GM21786 (cell line): ENCODE measurements at regions not wholly inside any gene's neighbourhood (a gene's known extent, or its start where the extent isn't known, plus 50 kb on each side); places are given as distances from the start of the nearest gene placed in this dataset.

ENCODE experiments used
- ATAC-seq: cut with Tn5 transposase; IDR thresholded peaks from one replicate; pipeline ENCODE4 v1.9.1; 2021; ENCODE audit not compliant: unreplicated experiment

DNA sequence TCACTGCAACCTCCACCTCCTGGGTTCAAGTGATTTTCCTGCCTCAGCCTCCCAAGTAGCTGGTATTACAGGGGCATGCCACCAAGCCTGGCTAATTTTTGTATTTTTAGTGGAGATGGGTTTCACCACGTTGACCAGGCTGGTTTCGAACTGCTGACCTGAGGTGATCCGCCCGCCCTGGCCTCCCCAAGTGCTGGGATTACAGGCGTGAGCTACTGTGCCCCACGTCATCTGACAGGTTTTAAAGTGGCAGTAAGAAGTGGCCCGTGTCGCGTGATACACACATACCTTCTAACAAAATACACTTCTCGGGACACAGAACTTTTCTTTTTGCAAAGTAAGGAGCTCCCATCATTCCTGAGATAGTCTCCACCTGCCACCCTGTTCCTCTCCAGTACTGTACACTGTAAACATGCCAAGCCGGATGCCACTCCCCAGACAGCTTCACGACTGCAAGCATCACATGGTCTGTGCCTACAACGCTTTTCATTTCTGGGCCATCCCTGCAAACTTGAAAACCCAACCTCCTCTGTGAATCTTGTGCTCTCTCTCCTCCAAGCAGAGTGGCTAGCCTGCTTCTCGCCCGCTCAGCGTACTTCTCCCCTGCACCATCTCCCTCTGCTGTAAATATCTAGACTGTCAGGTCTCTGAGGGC lies 256.3 kb upstream of the KLF14 start:
- no peak for ATAC-seq

DNA sequence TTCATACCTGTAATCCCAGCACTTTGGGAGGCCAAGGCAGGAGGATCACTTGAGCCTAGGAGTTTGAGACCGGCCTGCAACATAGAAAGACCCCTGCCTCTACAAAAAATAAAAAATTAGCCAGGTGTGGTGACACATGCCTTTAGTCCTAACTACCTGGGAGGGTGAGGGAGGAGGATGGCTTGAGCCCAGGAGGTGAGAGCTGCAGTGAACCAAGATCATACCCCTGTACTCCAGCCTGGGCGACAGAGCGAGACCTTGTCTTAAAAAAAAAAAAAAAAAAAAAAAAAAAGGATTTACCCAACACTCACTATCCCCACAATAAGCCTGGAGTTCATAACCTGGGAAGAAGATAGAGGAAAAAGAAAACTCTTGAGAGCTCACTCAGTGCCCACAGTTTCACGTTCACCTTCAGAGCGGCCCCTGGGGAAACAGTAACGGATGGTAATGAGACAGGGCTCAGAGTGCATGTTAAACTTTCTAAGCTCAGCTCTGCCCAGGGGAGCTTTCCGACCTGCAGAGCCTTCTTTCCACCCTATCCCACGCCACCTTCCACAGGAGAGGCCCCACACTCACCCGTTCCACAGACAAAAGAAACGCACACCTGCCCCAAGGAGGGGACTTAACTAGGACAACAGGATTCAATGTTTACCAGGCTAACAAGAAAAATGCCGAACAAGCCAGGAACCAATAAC lies 259.8 kb upstream of the KLF14 start:
- no peak for ATAC-seq

DNA sequence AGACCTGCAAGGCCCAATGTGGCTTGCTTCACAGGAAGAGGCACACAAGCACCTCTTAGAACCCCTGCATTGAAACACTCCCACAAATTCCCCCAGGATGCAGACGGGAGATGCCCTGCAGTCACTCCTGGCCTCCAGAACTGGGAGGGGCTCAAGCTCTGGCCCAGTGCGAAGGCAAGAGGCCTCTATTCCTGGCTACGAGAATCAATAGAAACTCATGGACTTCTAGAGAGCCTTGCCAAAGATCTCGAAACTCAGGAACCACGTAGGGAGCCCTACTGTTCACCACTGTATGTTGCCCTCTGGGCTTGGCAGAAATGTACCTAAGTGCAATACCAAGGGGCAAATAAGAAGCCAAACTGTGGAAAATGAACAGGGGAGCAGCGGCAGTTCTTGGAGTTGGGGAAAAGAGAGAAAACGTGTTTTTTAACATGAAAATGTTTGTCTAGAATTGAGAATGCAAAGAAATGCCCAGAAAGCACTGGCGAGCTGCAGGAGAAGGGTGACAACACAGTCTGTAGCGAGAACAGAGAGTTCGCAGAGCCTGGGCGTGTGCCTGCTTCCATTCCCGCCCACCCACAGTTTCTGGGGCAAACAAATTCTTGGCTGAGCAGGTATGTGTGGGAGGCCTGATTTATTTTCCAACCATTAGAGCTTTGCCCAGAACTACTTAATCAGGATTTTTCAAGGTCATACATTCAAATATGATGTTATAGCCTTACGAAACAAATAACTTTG lies 260.5 kb upstream of the KLF14 start:
- no peak for ATAC-seq

DNA sequence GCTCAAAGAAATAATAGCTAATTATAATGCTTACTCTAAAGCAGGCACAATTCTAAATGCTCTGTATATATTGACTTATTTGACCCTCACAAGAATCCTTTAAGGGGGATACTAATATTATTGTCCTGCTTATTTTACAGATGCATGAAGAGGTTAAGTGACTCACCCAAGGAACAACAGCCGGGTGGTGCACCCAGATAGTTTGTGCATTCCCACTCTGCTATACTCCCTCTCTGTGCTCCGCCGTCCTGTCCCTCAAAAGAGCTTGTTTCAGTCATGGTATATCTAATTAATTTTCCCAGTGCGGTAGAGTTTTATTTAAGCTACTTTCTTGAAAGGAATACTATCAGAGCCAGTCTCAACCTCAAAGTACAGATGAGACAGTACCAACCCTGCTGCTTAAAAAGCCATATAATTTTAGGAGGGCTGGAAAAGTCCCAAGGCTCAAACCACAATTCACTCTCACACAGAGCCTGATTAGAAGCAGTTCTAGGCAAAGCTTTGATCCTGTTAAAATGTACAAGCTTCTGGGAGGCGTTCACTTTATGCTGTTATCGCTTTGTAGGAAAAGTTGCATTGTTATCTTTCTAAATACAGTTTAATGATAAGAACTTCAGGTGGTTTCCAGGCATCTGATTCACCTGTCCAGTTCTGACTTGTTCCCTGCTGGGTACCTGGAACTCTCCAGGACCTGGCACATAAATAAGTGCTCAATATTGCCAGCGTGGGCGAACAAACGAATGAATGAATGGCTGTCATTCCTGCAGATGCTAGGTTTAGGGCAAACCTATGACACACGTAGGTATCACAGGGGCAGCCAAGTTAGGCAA lies 261.5 kb upstream of the KLF14 start:
- ATAC-seq: no peak

DNA sequence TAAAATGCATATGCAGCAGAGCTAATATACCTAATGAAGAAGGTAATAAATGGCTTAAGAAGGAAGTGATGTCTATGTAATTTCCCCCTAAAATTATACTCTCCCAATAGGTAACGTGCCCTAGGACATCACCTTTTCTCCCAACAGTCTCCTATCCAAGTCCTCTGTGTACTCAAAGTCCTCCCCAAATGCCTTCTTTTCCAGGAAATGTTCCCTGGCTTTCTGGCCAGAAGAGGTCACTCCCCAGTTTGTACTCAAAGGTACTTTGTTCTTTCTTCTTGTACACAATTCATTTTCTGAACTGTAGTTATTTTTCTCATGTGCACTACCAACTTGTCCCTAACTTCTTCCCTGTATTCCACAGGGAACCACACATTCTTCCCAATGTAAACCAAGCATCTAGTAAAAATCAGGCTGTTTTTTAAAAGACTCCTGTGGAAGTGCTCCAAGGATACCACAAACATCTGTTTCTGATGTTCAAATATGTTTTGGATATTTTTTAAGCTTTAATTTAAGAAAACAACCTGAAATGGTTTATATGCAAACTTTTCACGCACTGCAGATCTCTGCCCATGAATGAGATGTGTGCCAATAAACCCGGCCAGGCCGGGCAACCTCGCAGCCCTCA lies 262.3 kb upstream of the KLF14 start:
- ATAC-seq: no peak

DNA sequence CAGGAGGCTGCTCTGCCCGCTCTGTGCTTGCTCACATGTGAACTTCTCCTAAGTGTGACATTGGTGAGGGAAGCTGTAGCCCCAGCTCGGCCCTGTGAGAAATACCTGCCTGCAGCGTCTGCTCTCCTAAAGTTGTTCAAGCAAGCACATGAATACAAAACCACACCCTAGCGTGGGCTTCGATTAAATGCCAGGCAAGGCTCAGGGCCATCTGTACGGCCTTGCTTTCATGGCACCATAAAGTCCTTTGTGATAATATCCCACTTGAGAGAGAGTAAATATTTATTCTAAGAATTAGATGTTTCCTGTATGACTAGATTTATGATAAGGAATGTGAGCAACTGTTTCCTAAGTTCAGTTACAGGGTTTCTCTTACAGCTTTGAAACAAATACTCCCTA lies 262.8 kb upstream of the KLF14 start:
- no peak for ATAC-seq

DNA sequence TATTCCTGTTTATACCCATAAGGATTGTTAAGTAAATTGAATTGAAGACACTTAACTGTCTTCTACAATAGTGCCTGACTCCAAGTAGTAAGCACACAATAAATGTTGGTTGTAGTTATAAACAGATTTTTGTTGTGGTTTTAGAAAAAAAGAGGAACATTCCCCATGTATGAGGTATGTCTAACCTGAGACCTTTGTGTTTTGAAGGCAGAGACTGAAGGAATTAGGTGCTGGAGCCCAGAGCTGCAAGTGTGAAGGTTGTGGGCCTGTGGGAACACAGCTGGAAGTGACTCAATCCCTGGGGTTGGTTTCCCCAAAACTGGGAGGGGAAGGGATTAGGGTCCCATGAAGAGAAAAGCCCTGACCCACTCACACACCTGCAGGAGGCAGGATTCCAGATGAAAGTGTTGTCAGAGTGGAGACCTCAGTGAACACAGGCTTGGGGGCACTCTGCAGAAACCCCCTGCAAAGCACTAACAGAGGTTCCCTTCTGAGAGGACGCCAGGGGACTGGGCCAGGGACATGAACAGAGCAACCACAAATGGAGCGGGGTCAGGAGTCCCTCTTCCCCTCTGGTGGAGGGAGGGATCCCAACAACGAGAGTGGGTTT lies 265.1 kb upstream of the KLF14 start:
- ATAC-seq: no peak

DNA sequence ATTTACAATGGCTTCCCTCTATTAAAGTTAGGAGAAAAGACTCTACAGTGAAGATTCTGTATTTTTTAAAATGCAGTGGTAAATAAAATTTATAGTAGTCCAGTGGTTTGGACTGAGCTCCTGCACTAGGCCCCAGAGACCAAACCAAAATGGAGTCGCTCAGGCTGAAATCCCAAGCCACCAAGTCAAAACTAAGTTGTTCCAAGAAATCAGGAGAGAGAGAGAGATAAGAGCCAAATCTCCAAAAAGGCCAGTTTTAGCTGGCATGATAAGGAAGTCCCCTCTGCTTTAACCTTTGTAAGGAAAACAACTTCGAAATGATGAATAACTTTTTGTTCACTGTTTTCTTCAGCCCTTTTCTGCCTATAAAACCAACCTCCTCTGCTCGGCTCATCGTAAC lies 265.9 kb upstream of the KLF14 start:
- ATAC-seq: no peak

DNA sequence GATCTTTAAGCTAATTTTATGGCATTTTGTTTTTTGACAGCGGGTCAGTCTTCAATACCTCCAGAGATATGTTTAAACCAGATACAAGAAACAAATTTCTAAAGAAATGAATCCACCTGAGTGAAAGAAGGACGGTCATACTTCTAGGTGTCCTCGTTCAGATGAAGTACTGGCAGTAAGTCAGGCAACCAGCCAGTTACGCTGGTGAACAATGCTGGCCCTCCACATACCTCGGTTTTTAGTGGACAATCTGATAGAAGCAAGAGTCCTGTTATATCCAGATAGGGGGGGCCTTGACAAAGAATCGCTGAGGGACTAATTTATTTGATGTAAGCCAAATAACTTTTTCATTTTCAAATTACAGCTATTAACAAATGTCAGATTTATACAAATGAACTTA lies 266.4 kb upstream of the KLF14 start:
- ATAC-seq: no peak

DNA sequence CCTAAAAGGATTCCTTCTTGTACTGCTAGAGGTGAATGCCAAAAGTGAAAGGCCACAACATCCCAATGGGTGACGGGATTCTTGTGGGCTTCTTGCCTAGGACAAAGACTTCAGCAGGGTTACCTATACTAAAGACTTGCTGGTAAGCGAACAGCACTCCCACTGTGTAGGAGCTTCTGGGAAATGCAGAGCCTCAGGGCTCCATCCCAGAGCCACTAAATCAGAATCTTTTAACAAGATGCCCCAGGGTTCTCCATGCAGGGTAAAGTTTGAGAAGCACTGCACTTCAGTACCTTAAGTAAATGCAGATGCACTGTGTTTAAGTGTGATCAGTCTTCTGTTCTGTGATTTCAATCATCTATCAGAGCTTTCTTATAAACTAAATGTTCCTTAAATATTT lies 266.9 kb upstream of the KLF14 start:
- ATAC-seq: no peak

DNA sequence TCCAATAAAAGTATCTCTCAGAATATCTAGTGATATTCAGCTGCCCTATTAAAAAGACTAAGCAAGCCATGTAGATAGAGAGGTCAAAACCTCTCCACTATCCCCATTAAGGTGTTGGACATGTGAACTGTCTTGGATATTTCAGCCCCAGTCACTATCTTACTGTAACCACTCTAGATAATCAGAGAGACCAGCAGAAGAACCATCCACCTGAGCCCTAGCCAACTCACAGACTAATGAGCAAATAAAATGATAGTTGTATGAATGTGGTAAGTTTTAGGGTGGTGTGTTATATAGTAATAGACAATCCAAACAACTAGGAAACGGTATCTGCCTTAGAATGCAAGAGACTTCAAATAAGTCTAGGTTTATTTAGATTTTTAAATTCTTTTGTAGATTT lies 268.6 kb upstream of the KLF14 start:
- no peak for ATAC-seq

DNA sequence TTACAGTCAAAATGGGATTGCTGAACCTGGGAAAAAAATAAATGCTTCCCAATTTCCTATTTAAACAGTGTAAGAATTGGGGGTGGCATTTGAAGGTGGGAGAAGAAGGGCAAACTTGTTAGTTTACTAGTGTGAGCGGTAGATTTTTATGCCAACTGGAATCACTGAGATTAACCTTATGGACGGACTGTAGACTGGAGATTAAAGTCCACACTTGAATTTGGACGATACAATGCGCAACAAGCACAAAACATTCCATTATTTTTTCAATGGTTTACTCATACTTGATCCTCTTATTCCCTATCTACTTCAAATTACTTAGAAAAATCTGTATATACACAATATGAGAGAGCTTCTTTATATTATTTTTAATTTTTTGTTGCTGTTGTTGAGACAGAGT lies 269.6 kb upstream of the KLF14 start:
- no peak for ATAC-seq

DNA sequence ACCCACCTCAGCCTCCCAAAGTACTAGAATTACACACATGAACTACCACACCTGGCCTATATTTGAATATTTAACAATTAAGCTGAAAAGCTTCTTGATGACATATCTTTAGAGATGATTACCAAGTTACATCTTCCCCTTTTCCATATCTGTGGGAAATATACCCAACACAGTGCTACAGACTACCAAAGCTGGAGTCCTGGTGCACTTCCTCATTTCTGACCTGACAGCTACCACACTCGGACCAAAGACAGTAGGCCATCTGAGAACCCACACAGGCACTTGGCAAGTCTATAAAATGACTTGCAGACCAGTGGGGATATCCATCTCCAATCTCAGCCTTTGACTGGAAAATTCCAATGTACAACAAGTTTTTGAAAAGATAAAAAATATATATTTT lies 270.4 kb upstream of the KLF14 start:
- no peak for ATAC-seq

DNA sequence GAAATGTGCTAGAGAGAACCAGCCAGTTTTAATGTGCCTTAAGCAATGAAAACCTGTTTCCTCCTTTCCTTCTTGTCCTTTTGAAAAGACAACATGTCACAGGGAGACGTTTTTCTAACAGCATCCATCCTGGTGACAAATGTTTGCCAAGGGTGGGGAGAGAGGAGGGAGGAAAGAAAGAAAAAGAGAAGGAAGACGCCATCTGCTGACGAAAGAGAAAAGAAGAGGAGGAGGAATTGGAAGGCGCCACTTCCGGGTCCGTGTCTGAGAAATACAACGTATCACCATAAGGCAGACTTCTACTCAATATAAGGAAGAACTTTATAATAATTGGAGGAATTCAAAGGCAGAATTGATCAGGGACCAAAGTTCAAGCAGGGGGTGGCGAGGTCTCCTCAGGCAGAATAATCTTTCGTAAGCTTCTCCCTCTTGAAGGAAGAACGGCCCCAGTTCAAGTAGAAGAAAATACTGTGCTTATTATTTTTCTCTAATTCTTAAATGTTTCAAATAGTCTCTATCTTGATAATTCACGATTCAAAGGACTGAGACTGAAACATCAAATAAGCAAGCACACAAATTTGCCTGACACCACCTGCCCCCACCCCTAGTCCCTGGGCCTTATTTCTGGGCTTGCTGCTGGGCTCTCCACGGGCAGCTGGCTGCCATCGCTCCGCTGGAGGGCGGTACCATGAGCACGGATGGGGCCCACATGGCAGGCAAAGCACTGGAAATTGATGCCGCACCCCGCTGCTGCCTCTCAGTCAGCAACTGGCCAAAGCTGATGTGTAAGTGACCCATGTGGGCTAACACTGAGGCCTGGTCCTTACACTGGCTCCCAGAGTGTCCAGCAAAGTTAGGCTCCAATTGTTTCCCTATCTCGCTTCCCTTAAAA lies 273.7 kb upstream of the KLF14 start:
- ATAC-seq: peak; percentile 37

DNA sequence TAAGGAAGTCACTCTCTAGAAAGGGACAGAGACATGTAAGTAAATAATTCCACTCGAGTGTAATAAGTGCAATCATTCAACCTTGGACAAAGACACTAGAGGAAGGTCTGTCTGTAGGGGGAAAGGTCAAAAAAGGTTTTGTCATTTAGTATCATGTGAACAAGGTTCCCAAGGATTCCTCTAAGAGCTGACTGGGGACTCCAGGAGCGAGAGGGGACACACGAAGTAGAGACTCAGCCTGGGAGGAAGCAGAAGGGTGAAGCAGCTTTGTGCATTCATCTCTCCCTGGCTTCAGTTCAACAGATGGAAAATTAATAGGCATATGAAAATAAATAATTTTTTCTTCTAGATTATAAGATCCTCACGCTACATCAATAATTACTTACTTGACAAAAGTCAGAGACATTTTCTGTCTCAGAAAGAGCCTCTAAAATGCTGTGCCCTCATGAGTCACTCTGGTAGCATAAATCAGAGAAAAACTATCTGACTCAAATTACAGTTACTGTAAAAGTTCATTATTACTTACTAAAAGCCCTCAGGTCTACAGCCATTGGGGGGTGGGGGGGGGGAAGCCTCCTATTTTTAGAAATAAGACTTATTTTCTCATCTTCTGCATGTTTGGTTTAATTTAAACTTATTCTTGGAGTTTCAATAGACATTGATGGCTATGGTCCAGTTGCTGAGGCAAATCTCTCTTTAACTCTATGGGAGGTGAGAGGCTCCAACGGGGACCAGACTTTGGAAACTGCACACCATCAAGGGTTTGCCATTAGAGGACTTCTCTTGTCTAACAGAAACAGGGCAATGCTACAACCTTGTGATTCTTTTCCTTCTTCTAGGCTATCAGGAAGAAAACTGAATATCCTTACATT lies 275.1 kb upstream of the KLF14 start:
- no peak for ATAC-seq

DNA sequence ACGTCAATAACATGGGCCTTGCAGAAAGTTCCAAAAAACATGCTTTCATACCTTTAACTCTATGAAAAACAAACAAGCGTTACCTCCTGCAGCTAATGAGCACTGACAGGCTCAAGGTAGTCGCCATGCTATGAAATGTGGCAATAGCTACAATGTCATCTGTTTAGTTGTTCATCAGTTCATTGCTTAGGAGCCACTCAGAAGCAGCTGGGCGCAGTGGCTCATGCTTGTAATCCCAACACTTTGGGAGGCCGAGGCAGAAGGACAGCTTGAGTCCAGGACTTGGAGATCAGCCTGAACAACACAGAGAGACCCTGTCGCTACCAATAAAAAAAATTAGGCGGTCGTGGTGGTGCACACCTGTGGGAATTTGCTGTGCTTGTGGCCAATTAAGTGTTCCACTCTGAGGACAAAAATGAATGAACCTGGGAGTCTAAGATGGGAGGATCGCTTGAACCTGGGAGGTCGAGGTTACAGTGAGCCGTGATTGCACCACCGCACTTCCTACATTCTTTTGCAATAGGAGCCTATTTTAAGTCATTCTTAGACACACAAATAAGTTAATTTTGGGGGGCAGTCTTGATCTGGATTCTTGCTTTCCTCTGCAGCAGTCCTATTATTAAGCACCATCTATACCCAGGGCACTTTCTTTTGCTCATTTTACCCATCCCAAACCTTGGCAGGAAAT lies 276.2 kb upstream of the KLF14 start:
- ATAC-seq: no peak

DNA sequence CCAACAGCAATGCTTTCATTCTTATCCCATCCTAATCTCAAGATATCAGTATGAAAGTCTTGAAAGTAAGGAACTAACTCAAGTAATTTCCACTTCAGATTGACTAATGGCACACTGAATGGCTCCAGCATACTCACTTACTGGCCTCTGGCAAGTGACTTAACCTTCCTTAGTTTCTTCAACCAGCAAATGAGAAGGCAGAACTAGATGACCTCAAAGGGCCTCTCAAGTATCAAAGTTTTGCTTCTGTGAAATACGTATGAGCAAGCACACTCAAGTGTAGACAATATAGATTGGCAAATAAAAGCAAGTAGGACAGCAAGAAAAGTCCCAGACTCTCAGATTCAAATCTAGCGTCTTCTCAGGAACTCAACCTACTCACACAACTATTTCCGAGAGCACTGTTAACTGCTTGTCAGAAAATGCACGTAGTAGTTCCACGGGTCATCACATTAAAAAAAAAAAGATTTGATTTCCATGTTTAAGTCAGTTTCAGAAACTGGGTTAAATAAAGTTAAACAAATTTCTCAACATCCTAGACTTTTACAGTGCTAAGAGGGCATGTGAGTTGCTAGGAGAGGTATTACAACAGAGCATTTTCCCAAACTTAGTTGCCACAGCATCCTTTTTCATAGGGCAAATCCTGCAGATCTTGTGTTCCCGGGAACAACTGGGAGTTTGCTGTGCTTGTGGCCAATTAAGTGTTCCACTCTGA lies 276.9 kb upstream of the KLF14 start:
- ATAC-seq: no peak

DNA sequence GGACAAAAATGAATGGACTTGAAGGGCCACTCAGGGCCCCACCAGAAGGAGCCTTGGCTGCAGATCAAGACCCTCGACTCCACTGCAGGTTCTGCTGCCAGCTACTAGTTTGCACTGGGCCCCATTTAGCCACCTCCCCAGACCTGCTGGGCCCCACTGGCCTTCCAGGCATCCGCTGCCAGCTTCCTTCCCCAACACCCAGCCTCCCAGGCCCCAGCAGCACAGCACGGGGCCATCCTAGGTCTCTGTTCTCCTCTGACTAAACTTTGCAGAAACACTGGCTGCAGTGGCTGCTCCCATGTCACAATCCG lies 277.4 kb upstream of the KLF14 start:
- no peak for ATAC-seq
